H1 (cell line): ENCODE measurements at regions not wholly inside any gene's neighbourhood (a gene's known extent, or its start where the extent isn't known, plus 50 kb on each side); places are given as distances from the start of the nearest gene placed in this dataset.
"Not testable (repeated sequence)": the region's sequence is repeated elsewhere in the genome, so short reads cannot be mapped to it uniquely, and the experiment has no call there.

Experiments used
- CTCF ChIA-PET: fragments of 300-600 bp; sonication (Branson Sonifier 250); formaldehyde crosslinking; loops from one replicate; lab custom pipeline; 2021; ENCODE audit not compliant: partially characterized antibody; lab: Charles Lee
- POLR2A ChIA-PET: fragments of 300-600 bp; sonication (Branson Sonifier 250); formaldehyde crosslinking; loops from one replicate; lab custom pipeline; 2021; ENCODE audit warnings: inconsistent platforms; ENCODE audit not compliant: partially characterized antibody; lab: Charles Lee
- DNase-seq, 2 experiments: peaks; one replicate each; pipeline versions ENCODE4 v3.0.0 to v3.0.0-alpha.2; 2010 to 2022; ENCODE audit warnings: low spot score in 2 of 2, low read depth in 1 of 2, mixed read lengths in 1 of 2
- FAIRE-seq: peaks from 2 replicates; lab custom pipeline; 2011; peaks lifted over from hg19 to GRCh38; lab: Jason Lieb, UNC
- H2AFZ ChIP-seq: 2 replicates; pipeline ENCODE4 v1.8.1; 2012; ENCODE audit warnings: low read length, inconsistent platforms
- H2AK5ac ChIP-seq: 2 replicates; pipeline ENCODE4 v1.6.1; 2013; ENCODE audit warnings: low read depth, low read length
- H2BK120ac ChIP-seq: replicated peaks from 2 replicates; pipeline ENCODE3; 2013; ENCODE audit warnings: low read depth, low read length, inconsistent platforms
- H2BK12ac ChIP-seq: 2 replicates; pipeline ENCODE4 v1.6.1; 2013; ENCODE audit warnings: low read depth, low read length
- H2BK15ac ChIP-seq: 2 replicates; pipeline ENCODE4 v1.6.1; 2013; ENCODE audit warnings: low read length
- H2BK20ac ChIP-seq: 2 replicates; pipeline ENCODE4 v1.6.1; 2013; ENCODE audit warnings: low read length
- H2BK5ac ChIP-seq: 2 replicates; pipeline ENCODE4 v1.6.1; 2013; ENCODE audit warnings: low read depth, low read length
- H3K14ac ChIP-seq: 2 replicates; pipeline ENCODE4 v1.6.1; 2013; ENCODE audit warnings: inconsistent platforms; ENCODE audit not compliant: insufficient read length
- H3K18ac ChIP-seq: 2 replicates; pipeline ENCODE4 v1.6.1; 2013; ENCODE audit warnings: low read length; ENCODE audit errors: extremely low read depth
- H3K23ac ChIP-seq: 2 replicates; pipeline ENCODE4 v1.6.1; 2013; ENCODE audit warnings: inconsistent platforms; ENCODE audit not compliant: insufficient read length
- H3K23me2 ChIP-seq: 2 replicates; pipeline ENCODE4 v1.6.1; 2013; ENCODE audit warnings: low read depth, low read length
- H3K27ac ChIP-seq: 2 replicates; pipeline ENCODE4 v1.6.1; 2011; ENCODE audit warnings: low read depth, low read length, inconsistent platforms
- H3K27me3 ChIP-seq, 4 experiments: replicated peaks in 1 of 4; 1 replicate in 1 of 4; 2 replicates in 3 of 4; pipeline versions ENCODE4 v1.6.1 to v1.8.1; 2011 to 2013; ENCODE audit warnings: low read length in 3 of 4, mild to moderate bottlenecking in 3 of 4, inconsistent platforms in 2 of 4, mixed read lengths in 2 of 4, moderate library complexity in 1 of 4; ENCODE audit not compliant: control insufficient read depth in 3 of 4, insufficient read depth in 3 of 4; ENCODE audit errors: extremely low read depth in 1 of 4
- H3K36me3 ChIP-seq, 4 experiments: 2 replicates each; pipeline versions ENCODE4 v1.6.1 to v1.8.1; 2011 to 2013; ENCODE audit warnings: mild to moderate bottlenecking in 4 of 4, low read length in 3 of 4, moderate library complexity in 2 of 4, control low read depth in 1 of 4, inconsistent platforms in 1 of 4; ENCODE audit not compliant: insufficient read depth in 4 of 4, control insufficient read depth in 2 of 4
- H3K4ac ChIP-seq: replicated peaks from 2 replicates; pipeline ENCODE3; 2013; ENCODE audit warnings: low read length, low read depth, mixed read lengths, inconsistent platforms; ENCODE audit not compliant: insufficient read length
- H3K4me1 ChIP-seq, 4 experiments: replicated peaks in 1 of 4; 1 replicate in 1 of 4; 2 replicates in 3 of 4; pipeline versions ENCODE4 v1.6.1 to v1.8.1; 2011 to 2013; ENCODE audit warnings: low read length in 3 of 4, inconsistent platforms in 2 of 4, mixed read lengths in 1 of 4; ENCODE audit not compliant: insufficient read depth in 4 of 4, control insufficient read depth in 3 of 4
- H3K4me2 ChIP-seq, 2 experiments: 2 replicates each; pipeline versions ENCODE4 v1.6.1 to v1.8.1; 2011 to 2013; ENCODE audit warnings: low read depth in 2 of 2, low read length in 2 of 2, control low read depth in 1 of 2, inconsistent platforms in 1 of 2, mild to moderate bottlenecking in 1 of 2; ENCODE audit not compliant: insufficient read depth in 1 of 2
- H3K4me3 ChIP-seq, 4 experiments: fragments of 200-600, 300-600 bp in 1 of 4; sonication (generic), shearing (Covaris generic), sonication (Bioruptor Twin) in 1 of 4; 2 replicates each; pipeline versions ENCODE4 v1.5.1 to v1.8.1; 2011 to 2016; ENCODE audit warnings: low read length in 4 of 4, low read depth in 3 of 4, control low read depth in 2 of 4, inconsistent platforms in 2 of 4, mild to moderate bottlenecking in 2 of 4, mixed read lengths in 1 of 4, moderate library complexity in 1 of 4; ENCODE audit not compliant: insufficient read depth in 2 of 4; ENCODE audit errors: extremely low read depth in 1 of 4
- H3K56ac ChIP-seq: replicated peaks from 2 replicates; pipeline ENCODE3; 2013; ENCODE audit warnings: low read depth, mild to moderate bottlenecking, mixed read lengths, low read length, inconsistent platforms; ENCODE audit not compliant: insufficient read length
- H3K79me1 ChIP-seq: 2 replicates; pipeline ENCODE4 v1.6.1; 2013; ENCODE audit warnings: low read depth, low read length, control low read depth
- H3K79me2 ChIP-seq, 2 experiments: 2 replicates each; pipeline versions ENCODE4 v1.6.1 to v1.8.1; 2012 to 2013; ENCODE audit warnings: low read length in 2 of 2, mild to moderate bottlenecking in 2 of 2, inconsistent platforms in 1 of 2; ENCODE audit not compliant: insufficient read depth in 2 of 2, control insufficient read depth in 1 of 2
- H3K9ac ChIP-seq, 4 experiments: replicated peaks in 1 of 4; 1 replicate in 1 of 4; 2 replicates in 3 of 4; pipeline versions ENCODE4 v1.6.1 to v1.8.1; 2011 to 2013; ENCODE audit warnings: low read depth in 3 of 4, low read length in 3 of 4, control low read depth in 2 of 4, mild to moderate bottlenecking in 2 of 4, moderate library complexity in 2 of 4, inconsistent platforms in 1 of 4; ENCODE audit errors: extremely low read depth in 1 of 4
- H3K9me3 ChIP-seq, 2 experiments: 2 replicates each; pipeline versions ENCODE4 v1.6.1 to v1.8.1; 2012 to 2013; ENCODE audit warnings: mild to moderate bottlenecking in 2 of 2, moderate library complexity in 2 of 2, control low read depth in 1 of 2, inconsistent platforms in 1 of 2, low read depth in 1 of 2, low read length in 1 of 2, mixed read lengths in 1 of 2; ENCODE audit not compliant: insufficient read depth in 2 of 2
- H4K20me1 ChIP-seq, 2 experiments: replicated peaks in 1 of 2; 2 replicates each; pipeline versions ENCODE3 to v1.8.1; 2011 to 2013; ENCODE audit warnings: inconsistent platforms in 2 of 2, low read length in 2 of 2, mild to moderate bottlenecking in 1 of 2; ENCODE audit not compliant: insufficient read depth in 2 of 2, control insufficient read depth in 1 of 2
- H4K5ac ChIP-seq: 2 replicates; pipeline ENCODE4 v1.6.1; 2013; ENCODE audit warnings: low read length, low read depth, mixed read lengths, inconsistent platforms; ENCODE audit not compliant: insufficient read length
- H4K8ac ChIP-seq: 2 replicates; pipeline ENCODE4 v1.8.0; 2013; ENCODE audit warnings: mild to moderate bottlenecking, moderate library complexity, low read length, inconsistent platforms; ENCODE audit not compliant: insufficient read depth; ENCODE audit errors: extremely low read depth
- H4K91ac ChIP-seq: replicated peaks from 2 replicates; pipeline ENCODE3; 2013; ENCODE audit warnings: low read length, mixed read lengths, inconsistent platforms; ENCODE audit not compliant: insufficient read length
- WGBS, 2 experiments: shearing (Covaris generic) in 1 of 2; methylation state at CpG; one replicate each; pipeline versions ENCODE4 v1.1.6 to v1.1.7; 2013 to 2015; ENCODE audit warnings: low lambda C conversion rate in 2 of 2, mixed read lengths in 2 of 2, inconsistent platforms in 1 of 2, low coverage in 1 of 2, missing lambda C conversion rate in 1 of 2; ENCODE audit not compliant: insufficient replicate concordance in 2 of 2, insufficient coverage in 1 of 2, insufficient read length in 1 of 2; ENCODE audit errors: extremely low coverage in 1 of 2, missing lambda C conversion rate in 1 of 2; 5-methylcytosine and 5-hydroxymethylcytosine counted together

- H2BK12ac ChIP-seq, H3K27me3 ChIP-seq, H3K56ac ChIP-seq, H3K36me3 ChIP-seq, H2AK5ac ChIP-seq, H3K18ac ChIP-seq, H2BK20ac ChIP-seq, H3K23me2 ChIP-seq, H2BK15ac ChIP-seq, H4K91ac ChIP-seq, H3K79me1 ChIP-seq, H3K9ac ChIP-seq, H3K4me1 ChIP-seq, H3K27ac ChIP-seq, CTCF ChIA-PET, FAIRE-seq, H4K5ac ChIP-seq, H3K4me2 ChIP-seq, DNase-seq, H3K4me3 ChIP-seq, H3K4ac ChIP-seq, H2BK120ac ChIP-seq, H4K20me1 ChIP-seq, H3K14ac ChIP-seq, H2AFZ ChIP-seq, H3K79me2 ChIP-seq, H2BK5ac ChIP-seq, H4K8ac ChIP-seq, H3K23ac ChIP-seq: not testable (repeated sequence)
- POLR2A ChIA-PET: interaction anchor here (0.6 kb wide), 1 partner anchor 1659 kb away, joined by 3 read pairs; no protein-coding TSS in a partner anchor
- WGBS, 2 experiments: 100% methylated on average over 5 of the region's 9 CpGs; no CpG with 5 or more reads in 1 of the 2 experiments
- peaks cover 15 to 19% of the 10 kb centered on the region in 2 experiments; a peak in 3 of 4 replicates for H3K9me3 ChIP-seq
Observed at GRCh38 chr3:35454819-35455218, 184.5 kb upstream of the ARPP21 start.
